ENCODE measurements at regions not wholly inside any gene's neighbourhood (a gene's known extent, or its start where the extent isn't known, plus 50 kb on each side); places are given as distances from the start of the nearest gene placed in this dataset.

GRCh38 chr1:55927702-55928290, 651.6 kb downstream of the PLPP3 start:
- Histone ChIP-seq H2AFZ (ENCODE audit: low read length) (no peak overlapping the region), H3K4me1 (ENCODE audit: insufficient read depth, low read length, poor library complexity, severe bottlenecking) (no peaks in the 10 kb centered on the region), H4K20me1 (ENCODE audit: insufficient read depth, low read length, poor library complexity, severe bottlenecking) (no peaks in the 10 kb centered on the region), H3K9ac (ENCODE audit: low read depth, low read length, poor library complexity, severe bottlenecking) (no peak overlapping the region), H3K9me3 (ENCODE audit: insufficient read depth, low read depth, low read length) (no peaks in the 10 kb centered on the region), H3F3A (ENCODE audit: low read depth) (no peaks in the 10 kb centered on the region), H3K79me2 (ENCODE audit: insufficient read depth, low read length) (no peaks in the 10 kb centered on the region), H3K27me3 (ENCODE audit: insufficient read depth, low read length, poor library complexity, severe bottlenecking) (no peaks in the 10 kb centered on the region), H3K9me2 (replicated peaks; ENCODE audit: low read depth, low read length) (no peaks in the 10 kb centered on the region), H3K36me3 (ENCODE audit: insufficient read depth, low read length) (no peaks in the 10 kb centered on the region), H3K4me3 (ENCODE audit: low read length, poor library complexity, severe bottlenecking) (no peak overlapping the region), H3K4me2 (ENCODE audit: low read depth, low read length, poor library complexity, severe bottlenecking) (no peak overlapping the region)
- TF ChIP-seq CTCF (conservative IDR thresholded peaks at IDR 0.05; ENCODE audit: low read length) = no peak

GRCh38 chr1:55926906-55927471, 652.4 kb downstream of the PLPP3 start:
- Histone ChIP-seq H3K9me2 (replicated peaks; ENCODE audit: low read depth, low read length) (no peaks in the 10 kb centered on the region), H3K9me3 (ENCODE audit: insufficient read depth, low read depth, low read length) (no peaks in the 10 kb centered on the region), H3F3A (ENCODE audit: low read depth) (no peaks in the 10 kb centered on the region), H3K27me3 (ENCODE audit: insufficient read depth, low read length, poor library complexity, severe bottlenecking) (no peaks in the 10 kb centered on the region), H3K4me1 (ENCODE audit: insufficient read depth, low read length, poor library complexity, severe bottlenecking) (no peaks in the 10 kb centered on the region), H3K4me3 (ENCODE audit: low read length, poor library complexity, severe bottlenecking) (no peak overlapping the region), H3K79me2 (ENCODE audit: insufficient read depth, low read length) (no peaks in the 10 kb centered on the region), H4K20me1 (ENCODE audit: insufficient read depth, low read length, poor library complexity, severe bottlenecking) (no peaks in the 10 kb centered on the region), H3K4me2 (ENCODE audit: low read depth, low read length, poor library complexity, severe bottlenecking) (no peak overlapping the region), H2AFZ (ENCODE audit: low read length) (no peak overlapping the region), H3K36me3 (ENCODE audit: insufficient read depth, low read length) (no peaks in the 10 kb centered on the region), H3K9ac (ENCODE audit: low read depth, low read length, poor library complexity, severe bottlenecking) (no peak overlapping the region)
- TF ChIP-seq EZH2phosphoT487 (IDR thresholded peaks at IDR 0.05; ENCODE audit: borderline replicate concordance) (no peak), CTCF (conservative IDR thresholded peaks at IDR 0.05; ENCODE audit: low read length) (no peak)

GRCh38 chr1:55916907-55917306, 662.5 kb downstream of the PLPP3 start:
- no peak for TF ChIP-seq EZH2phosphoT487 (IDR thresholded peaks at IDR 0.05; ENCODE audit: borderline replicate concordance)
- TF ChIP-seq CTCF (conservative IDR thresholded peaks at IDR 0.05; ENCODE audit: low read length) = no peak
- H3K27me3 ChIP-seq (ENCODE audit: insufficient read depth, low read length, poor library complexity, severe bottlenecking) = no peaks in the 10 kb centered on the region

More at GRCh38 chr1:55916907-55917306, 662.5 kb downstream of the PLPP3 start:
- Histone ChIP-seq H3K9ac (ENCODE audit: low read depth, low read length, poor library complexity, severe bottlenecking) (no peak overlapping the region), H2AFZ (ENCODE audit: low read length) (no peak overlapping the region), H3K9me2 (replicated peaks; ENCODE audit: low read depth, low read length) (no peaks in the 10 kb centered on the region), H4K20me1 (ENCODE audit: insufficient read depth, low read length, poor library complexity, severe bottlenecking) (no peaks in the 10 kb centered on the region), H3K9me3 (ENCODE audit: insufficient read depth, low read depth, low read length) (peaks cover 3% of the 10 kb centered on the region; the same call in 1 of the 2 replicates), H3K4me3 (ENCODE audit: low read length, poor library complexity, severe bottlenecking) (no peak overlapping the region), H3K4me1 (ENCODE audit: insufficient read depth, low read length, poor library complexity, severe bottlenecking) (no peaks in the 10 kb centered on the region), H3K79me2 (ENCODE audit: insufficient read depth, low read length) (no peaks in the 10 kb centered on the region), H3K4me2 (ENCODE audit: low read depth, low read length, poor library complexity, severe bottlenecking) (no peak overlapping the region), H3K36me3 (ENCODE audit: insufficient read depth, low read length) (no peaks in the 10 kb centered on the region), H3F3A (ENCODE audit: low read depth) (no peaks in the 10 kb centered on the region)

All from Loucy (cell line).